Mucosa of rectum (tissue), 2 donors: ENCODE measurements at regions not wholly inside any gene's neighbourhood (a gene's known extent, or its start where the extent isn't known, plus 50 kb on each side); places are given as distances from the start of the nearest gene placed in this dataset.

Experiments used
- H3K27ac ChIP-seq, 2 donors: one replicate each; pipeline ENCODE4 v1.7.0; 2013; ENCODE audit warnings: inconsistent platforms in 2 of 2, low read depth in 2 of 2, low read length in 2 of 2
- H3K27me3 ChIP-seq, 2 donors: one replicate each; pipeline ENCODE4 v1.7.0; 2013; ENCODE audit warnings: low read length in 2 of 2; ENCODE audit not compliant: control insufficient read depth in 2 of 2, insufficient read depth in 2 of 2
- H3K36me3 ChIP-seq, 2 donors: one replicate each; pipeline ENCODE4 v1.7.0; 2013; ENCODE audit warnings: low read length in 2 of 2; ENCODE audit not compliant: control insufficient read depth in 2 of 2, insufficient read depth in 2 of 2
- H3K4me1 ChIP-seq, 2 donors: one replicate each; pipeline ENCODE4 v1.7.0; 2013; ENCODE audit warnings: low read length in 2 of 2, mild to moderate bottlenecking in 1 of 2; ENCODE audit not compliant: control insufficient read depth in 2 of 2, insufficient read depth in 2 of 2
- H3K4me3 ChIP-seq, 2 donors: one replicate each; pipeline ENCODE4 v1.7.0; 2013; ENCODE audit warnings: low read length in 2 of 2
- H3K9ac ChIP-seq, 2 donors: one replicate each; pipeline ENCODE4 v1.7.0; 2013; ENCODE audit warnings: low read length in 2 of 2, low read depth in 1 of 2, mild to moderate bottlenecking in 1 of 2
- H3K9me3 ChIP-seq, 2 donors: one replicate each; pipeline ENCODE4 v1.7.0; 2013; ENCODE audit warnings: low read length in 2 of 2; ENCODE audit not compliant: control insufficient read depth in 2 of 2
- donor health status: healthy.
- donor health status: Normal muscosa, but diverticular disease.

- no peaks in the 10 kb centered on the region for H3K27me3 ChIP-seq
- H3K4me1 ChIP-seq = no peaks in the 10 kb centered on the region
- H3K9me3 ChIP-seq = no peaks in the 10 kb centered on the region
- no peak overlapping the region for H3K4me3 ChIP-seq
- no peak overlapping the region for H3K9ac ChIP-seq
- H3K36me3 ChIP-seq = no peaks in the 10 kb centered on the region
- H3K27ac ChIP-seq = no peak overlapping the region
These were observed 115.7 kb downstream of the RASSF9 start for GRCh38 chr12:85720308-85721033.

- Histone ChIP-seq H3K4me3 (no peak overlapping the region), H3K9ac (no peak overlapping the region), H3K36me3 (no peaks in the 10 kb centered on the region), H3K27ac (no peak overlapping the region), H3K27me3 (no peaks in the 10 kb centered on the region), H3K4me1 (no peaks in the 10 kb centered on the region), H3K9me3 (no peaks in the 10 kb centered on the region)
These were observed 110.2 kb downstream of the RASSF9 start for GRCh38 chr12:85725991-85726390.

- H3K4me3 ChIP-seq = no peak overlapping the region
- no peaks in the 10 kb centered on the region for H3K4me1 ChIP-seq
- no peak overlapping the region for H3K27ac ChIP-seq
- no peaks in the 10 kb centered on the region for H3K9me3 ChIP-seq
- H3K27me3 ChIP-seq = no peaks in the 10 kb centered on the region
- H3K36me3 ChIP-seq = no peaks in the 10 kb centered on the region
- no peak overlapping the region for H3K9ac ChIP-seq
These were observed 102.9 kb downstream of the RASSF9 start for GRCh38 chr12:85733221-85733840.

- Histone ChIP-seq H3K36me3 (no peaks in the 10 kb centered on the region), H3K9ac (no peak overlapping the region), H3K27me3 (no peaks in the 10 kb centered on the region), H3K9me3 (no peaks in the 10 kb centered on the region), H3K27ac (no peak overlapping the region), H3K4me3 (no peak overlapping the region), H3K4me1 (no peaks in the 10 kb centered on the region)
These were observed 102.2 kb downstream of the RASSF9 start for GRCh38 chr12:85733984-85734383.

GRCh38 chr12:85740186-85740585, 96.0 kb downstream of the RASSF9 start:
- Histone ChIP-seq H3K9ac (no peak overlapping the region), H3K4me1 (no peaks in the 10 kb centered on the region), H3K27ac (no peak overlapping the region), H3K27me3 (no peaks in the 10 kb centered on the region), H3K4me3 (no peak overlapping the region), H3K36me3 (no peaks in the 10 kb centered on the region), H3K9me3 (no peaks in the 10 kb centered on the region)

GRCh38 chr12:85741046-85741445, 95.2 kb downstream of the RASSF9 start:
- no peak overlapping the region for H3K4me3 ChIP-seq

GRCh38 chr12:85747941-85748495, 88.2 kb downstream of the RASSF9 start:
- Histone ChIP-seq H3K4me3 (no peak overlapping the region), H3K9ac (no peak overlapping the region), H3K36me3 (no peaks in the 10 kb centered on the region), H3K27ac (no peak overlapping the region), H3K4me1 (no peaks in the 10 kb centered on the region), H3K27me3 (no peaks in the 10 kb centered on the region), H3K9me3 (no peaks in the 10 kb centered on the region)

More at GRCh38 chr12:85741046-85741445, 95.2 kb downstream of the RASSF9 start:
- no peaks in the 10 kb centered on the region for H3K4me1 ChIP-seq
- H3K9me3 ChIP-seq = no peaks in the 10 kb centered on the region
- no peak overlapping the region for H3K27ac ChIP-seq
- H3K36me3 ChIP-seq = no peaks in the 10 kb centered on the region
- H3K27me3 ChIP-seq = no peaks in the 10 kb centered on the region
- H3K9ac ChIP-seq = no peak overlapping the region
